CD4-positive, alpha-beta T cell treated with Interleukin-15 for 1 hour (primary cell): ENCODE measurements at regions not wholly inside any gene's neighbourhood (a gene's known extent, or its start where the extent isn't known, plus 50 kb on each side); places are given as distances from the start of the nearest gene placed in this dataset.
"Not testable (repeated sequence)": the region's sequence is repeated elsewhere in the genome, so short reads cannot be mapped to it uniquely, and the experiment has no call there.

ENCODE experiments used
- DNase-seq: peaks from one replicate; pipeline ENCODE4 v3.0.0-alpha.2; 2020

DNA sequence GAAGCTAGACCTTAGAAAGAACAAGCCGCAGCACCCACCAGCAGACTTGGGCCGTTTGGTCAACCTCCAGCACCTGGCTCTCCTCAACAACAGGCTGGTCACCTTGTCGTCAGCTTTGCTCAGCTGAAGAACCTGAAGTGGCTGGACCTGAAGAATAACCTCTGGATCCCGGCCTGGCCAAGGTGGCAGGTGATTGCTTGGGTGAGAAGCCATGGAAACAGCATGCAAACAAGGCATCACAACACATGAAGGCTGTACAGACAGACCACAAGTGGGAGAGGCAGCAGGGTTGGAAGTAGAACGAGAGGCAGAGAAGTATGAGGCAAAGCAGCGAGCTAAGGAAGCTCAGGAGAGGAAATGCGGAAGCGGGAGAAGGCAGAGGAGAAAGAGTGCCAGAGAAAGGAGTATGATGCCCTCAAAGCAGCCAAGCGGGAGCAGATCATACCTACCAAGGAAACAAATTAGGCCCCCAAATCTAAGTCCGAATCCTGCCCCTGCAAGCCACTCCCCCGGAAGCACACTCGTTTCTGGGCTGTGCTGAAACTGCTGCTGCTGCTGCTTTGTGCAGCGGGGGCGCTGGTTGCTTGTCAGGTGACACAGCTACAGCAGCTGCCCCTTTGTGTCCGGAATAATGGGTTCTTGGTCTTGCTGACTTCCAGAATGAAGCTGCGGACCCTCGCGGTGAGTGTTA lies 121.6 kb upstream of the LGSN start:
- no peak for DNase-seq

- DNase-seq: no peak
Measured at GRCh38 chr6:63442870-63443269, 123.1 kb upstream of the LGSN start.

DNA sequence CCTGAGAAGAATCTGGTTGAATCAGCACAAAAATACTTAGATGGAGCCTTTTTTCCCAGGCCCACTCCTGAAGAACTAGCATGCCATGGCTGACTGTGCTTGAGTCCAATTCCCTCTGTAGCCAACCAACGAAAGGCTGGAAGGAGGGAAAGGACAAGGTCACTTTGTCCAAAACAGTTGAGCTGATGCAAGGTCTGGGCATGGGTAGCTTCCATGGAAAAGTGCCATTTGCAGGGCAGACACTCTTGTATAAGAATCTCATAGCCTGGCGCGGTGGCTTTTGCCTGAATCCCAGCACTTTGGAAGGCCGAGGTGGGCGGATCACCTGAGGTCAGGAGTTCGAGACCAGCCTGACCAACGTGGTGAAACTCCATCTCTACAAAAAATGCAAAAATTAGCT lies 125.0 kb upstream of the LGSN start:
- no peak for DNase-seq

DNA sequence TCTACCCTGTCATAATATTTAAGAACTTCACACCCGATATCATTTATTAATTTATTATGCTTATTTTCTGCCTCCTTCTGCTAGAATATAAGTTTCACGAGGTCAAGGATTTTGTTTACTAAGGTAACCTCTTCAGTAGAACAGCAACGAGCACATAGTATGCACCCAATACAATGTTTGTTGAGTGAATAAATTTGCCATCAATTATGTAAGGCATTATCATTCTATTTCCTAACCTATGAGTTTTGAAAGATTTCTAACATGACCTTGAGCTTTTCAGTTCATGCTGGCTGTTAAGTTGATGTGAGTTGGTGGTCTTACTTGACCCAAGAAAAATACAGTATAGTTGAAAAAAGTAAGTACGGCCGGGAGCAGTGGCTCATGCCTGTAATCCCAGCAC lies 125.9 kb upstream of the LOC128125822 start:
- no peak for DNase-seq

GRCh38 chr6:63447134-63447533 lies 125.1 kb upstream of the LOC128125822 start:
- DNase-seq: no peak

GRCh38 chr6:63448229-63448628 lies 124.1 kb upstream of the LOC128125822 start:
- DNase-seq: no peak

DNA sequence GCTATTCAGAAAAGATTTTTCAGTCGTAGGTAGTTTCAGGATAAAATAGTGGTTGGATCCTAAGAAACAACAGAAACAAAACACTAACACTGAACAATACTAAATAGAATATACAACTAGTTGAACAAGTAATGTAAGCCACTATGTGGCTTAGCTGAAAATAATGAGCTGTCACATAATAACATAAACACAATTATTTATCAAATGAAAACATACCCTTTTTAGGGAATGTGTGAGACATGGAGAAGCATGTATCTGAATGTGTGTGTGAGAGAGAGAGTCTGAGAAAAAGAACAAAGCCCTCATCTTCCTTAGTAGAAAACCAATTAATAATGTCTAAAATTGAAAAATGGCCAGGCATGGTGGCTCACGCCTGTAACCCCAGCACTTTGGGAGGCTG lies 122.6 kb upstream of the LOC128125822 start:
- no peak for DNase-seq

DNA sequence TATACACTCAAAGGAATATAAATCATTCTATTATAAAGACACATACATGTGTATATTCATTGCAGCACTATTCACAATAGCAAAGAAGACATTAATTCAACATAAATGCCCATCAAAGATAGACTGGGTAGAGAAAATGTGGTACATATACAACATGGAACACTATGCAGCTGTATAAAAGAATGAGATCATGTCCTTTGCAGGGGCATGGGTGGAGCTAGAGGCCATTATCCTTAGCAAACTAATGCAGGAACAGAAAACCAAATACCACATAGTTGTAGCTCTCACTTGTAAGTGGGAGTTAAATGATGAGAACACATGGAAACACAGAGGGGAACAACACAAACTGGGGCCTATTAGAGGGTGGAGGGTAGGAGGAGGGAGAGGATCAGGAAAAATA lies 121.0 kb upstream of the LOC128125822 start:
- DNase-seq: no peak

GRCh38 chr6:63452125-63452524 lies 120.2 kb upstream of the LOC128125822 start:
- DNase-seq: no peak

- DNase-seq: no peak
Measured at GRCh38 chr6:63456734-63457133, 115.5 kb upstream of the LOC128125822 start.

DNA sequence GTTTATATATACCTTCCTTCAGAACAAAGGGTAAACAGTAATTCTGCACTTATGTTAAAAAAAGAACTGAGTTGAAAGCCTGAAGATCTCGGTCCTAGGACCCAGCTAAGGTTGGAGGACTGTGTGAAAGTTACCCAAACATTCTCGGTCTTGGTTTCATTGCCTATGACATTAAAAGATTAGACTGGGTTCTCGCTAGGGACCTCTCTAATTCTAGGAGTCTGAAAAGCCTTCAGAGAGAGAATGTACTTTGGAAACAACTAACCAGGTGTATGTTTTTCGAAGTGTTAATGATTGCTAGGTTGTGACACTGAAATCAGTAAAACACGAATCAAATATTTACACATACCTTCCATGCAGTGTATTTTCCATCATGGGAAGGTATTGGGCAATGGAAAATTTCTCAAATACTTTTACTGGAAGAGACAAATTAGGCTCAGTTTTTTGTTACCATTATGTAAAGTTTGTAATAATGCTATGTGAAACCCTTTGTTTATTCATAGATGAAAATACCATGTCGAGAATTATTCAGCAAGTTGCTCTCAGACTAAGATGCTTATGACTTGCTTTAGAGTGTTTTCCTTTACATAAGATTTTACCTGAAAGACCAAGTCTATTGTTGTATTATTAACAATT lies 113.7 kb upstream of the LOC128125822 start:
- DNase-seq: no peak

- DNase-seq: no peak
Measured at GRCh38 chr6:63459814-63460213, 112.5 kb upstream of the LOC128125822 start.

- no peak for DNase-seq
Measured at GRCh38 chr6:63460971-63461370, 111.3 kb upstream of the LOC128125822 start.

- DNase-seq: no peak
Measured at GRCh38 chr6:63464060-63464459, 108.2 kb upstream of the LOC128125822 start.

GRCh38 chr6:63465750-63466149 lies 106.5 kb upstream of the LOC128125822 start:
- DNase-seq: no peak

DNA sequence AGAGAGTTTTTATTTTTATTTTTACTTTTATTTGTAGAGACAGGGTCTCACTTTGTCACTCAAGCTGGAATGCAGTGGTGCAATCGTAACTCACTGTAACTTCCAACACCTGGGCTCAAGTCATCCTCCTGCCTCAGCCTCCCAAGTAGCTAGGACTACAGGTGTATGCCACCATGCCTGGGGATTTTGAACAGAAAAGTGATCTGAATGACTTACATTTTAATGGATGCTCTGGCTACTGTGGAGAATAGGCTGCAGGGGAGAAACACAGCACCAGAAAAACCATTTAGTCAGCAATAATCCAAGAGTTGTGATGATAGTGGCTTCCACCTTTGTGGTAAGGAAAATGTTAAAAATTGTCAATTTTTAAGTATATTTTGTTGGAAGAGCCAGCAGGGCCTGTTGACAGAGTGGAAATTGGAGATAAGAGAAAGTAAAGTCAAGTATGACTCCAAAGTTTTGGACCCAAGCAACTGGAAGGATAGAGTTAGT lies 106.0 kb upstream of the LOC128125822 start:
- no peak for DNase-seq

DNA sequence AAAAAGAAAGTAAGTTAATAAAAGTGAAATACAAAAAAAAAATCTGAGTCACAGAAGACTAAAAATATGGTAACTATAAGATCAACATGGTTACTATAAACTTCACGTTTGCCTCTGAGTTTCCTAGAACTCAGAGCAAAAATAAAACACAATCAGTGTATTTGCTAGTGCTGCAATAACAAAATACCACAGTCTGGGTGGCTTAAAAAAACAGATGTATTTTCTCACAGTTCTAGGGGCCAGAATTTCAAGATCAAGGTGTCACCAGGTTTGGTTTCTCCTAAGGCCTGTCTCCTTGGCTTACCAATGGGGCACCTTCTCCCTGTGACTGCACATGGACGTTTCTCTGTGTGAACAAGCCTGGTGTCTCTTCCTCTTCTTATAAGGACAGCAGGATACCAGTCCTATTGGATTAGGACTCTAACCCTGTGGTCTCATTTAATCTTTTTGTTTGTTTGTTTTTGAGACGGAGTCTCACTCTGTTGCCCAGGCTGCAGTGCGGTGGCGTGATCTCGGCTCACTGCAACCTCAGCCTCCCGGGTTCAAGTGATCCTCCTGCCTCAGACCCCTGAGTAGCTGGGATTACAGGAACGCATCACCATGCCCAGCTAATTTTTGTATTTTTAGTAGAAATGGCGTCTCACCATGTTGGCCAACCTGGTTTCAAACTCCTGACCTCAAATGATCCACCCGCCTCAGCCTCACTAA lies 104.9 kb upstream of the LOC128125822 start:
- DNase-seq: no peak

GRCh38 chr6:63471145-63471544 lies 101.1 kb upstream of the LOC128125822 start:
- DNase-seq: not testable (repeated sequence)

GRCh38 chr6:63471654-63472053 lies 100.6 kb upstream of the LOC128125822 start:
- DNase-seq: no peak

DNA sequence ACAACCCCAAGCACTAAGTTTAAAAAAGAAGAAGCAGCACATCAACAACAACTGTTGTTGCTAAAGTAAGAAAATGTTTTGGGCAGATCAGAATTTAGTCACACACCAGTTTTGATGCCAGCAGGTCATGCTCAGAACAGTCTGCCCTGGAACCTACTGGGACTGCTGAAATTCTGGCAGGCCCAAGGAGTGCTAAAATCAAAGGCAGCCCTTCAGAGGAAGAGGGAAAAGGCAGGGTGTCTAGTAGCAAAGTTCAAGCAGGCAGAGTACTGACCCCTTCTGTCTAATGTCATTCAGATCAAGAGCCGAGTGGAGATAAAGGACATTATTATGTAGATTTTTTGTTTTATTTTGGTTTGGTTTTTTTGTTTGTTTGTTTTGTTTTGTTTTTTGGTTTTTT lies 96.6 kb upstream of the LOC128125822 start:
- DNase-seq: no peak

DNA sequence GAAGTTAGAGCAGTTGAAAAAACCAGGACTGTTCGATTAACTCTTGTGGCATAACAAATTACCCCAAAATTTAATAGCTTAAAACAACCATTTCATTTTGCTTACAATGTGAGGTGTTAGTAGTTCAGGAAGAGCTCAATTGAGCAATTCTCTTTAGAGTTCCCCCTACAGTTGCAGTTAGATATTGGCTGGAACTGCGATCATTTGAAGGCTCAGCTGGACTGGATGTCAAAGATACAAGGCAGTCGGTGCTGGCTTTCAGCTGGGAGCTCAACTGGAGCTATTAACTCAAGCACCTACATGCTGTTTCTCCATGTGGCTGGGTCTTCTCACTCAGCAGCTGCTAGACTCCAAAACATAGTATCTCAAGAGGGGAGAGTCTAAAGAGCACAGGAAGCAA lies 96.0 kb upstream of the LOC128125822 start:
- no peak for DNase-seq

DNA sequence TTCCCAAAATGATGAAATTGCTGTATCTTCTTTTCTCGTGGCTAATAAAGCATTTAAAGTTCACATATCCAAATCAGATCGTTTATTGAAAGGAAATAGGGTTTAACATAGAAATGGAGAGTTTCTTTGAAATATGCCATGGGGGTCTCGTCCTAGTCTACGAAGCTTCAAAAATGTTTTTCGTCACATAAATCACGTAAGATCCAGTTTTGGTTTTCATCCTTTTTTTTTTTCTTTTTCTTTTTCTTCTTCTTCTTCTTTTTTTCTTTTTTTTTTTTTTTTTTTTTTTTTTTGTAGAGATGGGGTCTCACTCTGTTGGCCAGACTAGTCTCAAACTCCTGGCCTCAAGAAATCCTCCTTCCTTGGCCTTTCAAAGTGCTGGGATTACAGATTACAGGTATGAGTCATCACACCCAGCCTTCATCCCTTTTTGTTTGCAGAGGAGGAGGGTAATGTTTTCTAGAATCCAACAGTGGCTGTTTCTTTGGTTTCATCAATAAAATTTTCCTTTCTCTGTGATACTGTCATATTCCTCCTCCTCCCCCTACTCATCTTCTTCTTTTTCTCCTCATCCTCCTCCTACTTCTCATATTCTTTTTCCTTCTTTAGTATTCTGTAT lies 94.7 kb upstream of the LOC128125822 start:
- no peak for DNase-seq

GRCh38 chr6:63478734-63479133 lies 93.5 kb upstream of the LOC128125822 start:
- DNase-seq: no peak

GRCh38 chr6:63486196-63486595 lies 86.1 kb upstream of the LOC128125822 start:
- DNase-seq: no peak
